GM23248 (cell line): ENCODE measurements at regions not wholly inside any gene's neighbourhood (a gene's known extent, or its start where the extent isn't known, plus 50 kb on each side); places are given as distances from the start of the nearest gene placed in this dataset.
A peak's percentile ranks its signal among the peaks of the same experiment; 100 is the strongest.

Experiments
- DNase-seq: peaks from one replicate; pipeline ENCODE4 v3.0.0-alpha.2; 2015
- H2AFZ ChIP-seq: fragments of 200-600 bp; sonication (generic); 2 replicates; pipeline ENCODE4 v1.6.1; 2016; ENCODE audit warnings: antibody characterized with exemption
- H3F3A ChIP-seq: fragments of 200-600 bp; sonication (generic); 2 replicates; pipeline ENCODE4 v1.6.1; 2016; ENCODE audit warnings: mild to moderate bottlenecking, antibody characterized with exemption, mixed run types; ENCODE audit not compliant: insufficient read depth
- H3K27ac ChIP-seq: fragments of 200-600 bp; sonication (generic); 2 replicates; pipeline ENCODE4 v1.5.1; 2016; ENCODE audit warnings: mild to moderate bottlenecking
- H3K27me3 ChIP-seq: fragments of 200-600 bp; sonication (generic); replicated peaks from 2 replicates; pipeline ENCODE4 v1.6.1; 2016; ENCODE audit warnings: mild to moderate bottlenecking; ENCODE audit not compliant: insufficient read depth
- H3K36me3 ChIP-seq: fragments of 200-600 bp; sonication (generic); 2 replicates; pipeline ENCODE4 v1.6.1; 2016; ENCODE audit warnings: low read depth, mild to moderate bottlenecking
- H3K4me1 ChIP-seq: fragments of 200-600 bp; sonication (generic); 2 replicates; pipeline ENCODE4 v1.6.1; 2016; ENCODE audit warnings: mild to moderate bottlenecking; ENCODE audit not compliant: insufficient read depth
- H3K4me2 ChIP-seq: fragments of 200-600 bp; sonication (generic); one replicate; pipeline ENCODE4 v1.6.1; 2016; ENCODE audit warnings: mild to moderate bottlenecking; ENCODE audit not compliant: unreplicated experiment
- H3K4me3 ChIP-seq: fragments of 200-600 bp; sonication (generic); 2 replicates; pipeline ENCODE4 v1.5.1; 2016; ENCODE audit warnings: mild to moderate bottlenecking
- H3K79me2 ChIP-seq: fragments of 200-600 bp; sonication (generic); 2 replicates; pipeline ENCODE4 v1.6.1; 2016; ENCODE audit warnings: mild to moderate bottlenecking; ENCODE audit not compliant: insufficient read depth
- H3K9ac ChIP-seq: fragments of 200-600 bp; sonication (generic); 2 replicates; pipeline ENCODE4 v1.6.1; 2016; ENCODE audit warnings: mild to moderate bottlenecking
- H3K9me2 ChIP-seq: fragments of 200-600 bp; sonication (generic); 2 replicates; pipeline ENCODE4 v1.6.1; 2016; ENCODE audit warnings: mixed run types, mild to moderate bottlenecking, moderate library complexity; ENCODE audit not compliant: insufficient read depth
- H3K9me3 ChIP-seq: fragments of 200-600 bp; sonication (generic); one replicate; pipeline ENCODE4 v1.6.1; 2017; ENCODE audit warnings: low read depth
- H4K20me1 ChIP-seq: fragments of 200-600 bp; sonication (generic); 2 replicates; pipeline ENCODE4 v1.6.0; 2016; ENCODE audit not compliant: insufficient read depth
- EZH2 ChIP-seq: fragments of 200-600 bp; sonication (generic); IDR thresholded peaks from 2 replicates; pipeline ENCODE4 v1.6.1; 2018; ENCODE audit warnings: antibody characterized with exemption, mild to moderate bottlenecking; ENCODE audit not compliant: insufficient read depth, poor library complexity, severe bottlenecking
- EZH2phosphoT487 ChIP-seq: fragments of 200-600 bp; sonication (generic); IDR thresholded peaks from 2 replicates; pipeline ENCODE4 v1.6.1; 2018; ENCODE audit warnings: antibody characterized with exemption, moderate library complexity, mild to moderate bottlenecking, low read depth; ENCODE audit not compliant: insufficient read depth
- WGBS, 2 experiments: methylation state at CpG; one replicate each; pipeline ENCODE4 v1.1.6; 2015 to 2017; ENCODE audit warnings: low lambda C conversion rate in 2 of 2, low coverage in 1 of 2; ENCODE audit errors: missing lambda C conversion rate in 2 of 2; 5-methylcytosine and 5-hydroxymethylcytosine counted together
- in situ Hi-C: fragments of 300-500 bp; cut with MboI; formaldehyde crosslinking; loops from 2 replicates; pipeline ENCODE4 v1.15.0; 2020

- in situ Hi-C loops = no loop called here
- DNase-seq = no peak
- TF ChIP-seq EZH2phosphoT487 (no peak), EZH2 (no peak)
- Histone ChIP-seq H3K9ac (no peak overlapping the region), H2AFZ (no peak overlapping the region), H3K27me3 (no peaks in the 10 kb centered on the region), H4K20me1 (no peaks in the 10 kb centered on the region), H3K9me3 (no peaks in the 10 kb centered on the region), H3K9me2 (no peaks in the 10 kb centered on the region; the same call in 1 of the 2 replicates), H3K36me3 (no peaks in the 10 kb centered on the region), H3K27ac (no peak overlapping the region), H3K4me3 (no peak overlapping the region), H3K79me2 (no peaks in the 10 kb centered on the region), H3K4me1 (no peaks in the 10 kb centered on the region), H3K4me2 (no peak overlapping the region), H3F3A (no peaks in the 10 kb centered on the region)
- WGBS, 2 experiments = 89 to 91% methylated on average over 3 of the region's 3 CpGs
Measured at GRCh38 chr6:105952326-105952725, 133.8 kb upstream of the PRDM1 start.

GRCh38 chr6:105951322-105951721 lies 134.8 kb upstream of the PRDM1 start:
- H3K27ac ChIP-seq = no peak overlapping the region
- H3K9ac ChIP-seq = no peak overlapping the region
- H3K9me3 ChIP-seq = no peaks in the 10 kb centered on the region
- no peaks in the 10 kb centered on the region for H3F3A ChIP-seq
- no peak overlapping the region for H3K4me3 ChIP-seq
- H3K36me3 ChIP-seq = no peaks in the 10 kb centered on the region
- H3K27me3 ChIP-seq = no peaks in the 10 kb centered on the region
- no peak overlapping the region for H2AFZ ChIP-seq
- H4K20me1 ChIP-seq = no peaks in the 10 kb centered on the region
- no peaks in the 10 kb centered on the region for H3K4me1 ChIP-seq
- in situ Hi-C loops = no loop called here
- no peak for DNase-seq
- H3K4me2 ChIP-seq = no peak overlapping the region
- H3K9me2 ChIP-seq = no peaks in the 10 kb centered on the region; the same call in 1 of the 2 replicates
- no peak for TF ChIP-seq EZH2
- TF ChIP-seq EZH2phosphoT487 = no peak
- H3K79me2 ChIP-seq = no peaks in the 10 kb centered on the region
- 94 to 95% methylated on average over 4 of the region's 4 CpGs for WGBS, 2 experiments

GRCh38 chr6:105949869-105950268 lies 136.3 kb upstream of the PRDM1 start:
- DNase-seq = no peak
- Histone ChIP-seq H3K9me3 (no peaks in the 10 kb centered on the region), H4K20me1 (no peaks in the 10 kb centered on the region), H3K27ac (no peak overlapping the region), H3K27me3 (no peaks in the 10 kb centered on the region), H2AFZ (no peak overlapping the region), H3K4me2 (no peak overlapping the region), H3K9ac (no peak overlapping the region), H3F3A (no peaks in the 10 kb centered on the region), H3K9me2 (no peaks in the 10 kb centered on the region; the same call in 1 of the 2 replicates), H3K4me1 (no peaks in the 10 kb centered on the region), H3K4me3 (no peak overlapping the region), H3K36me3 (no peaks in the 10 kb centered on the region), H3K79me2 (no peaks in the 10 kb centered on the region)
- in situ Hi-C loops = no loop called here
- 90 to 91% methylated on average over 2 of the region's 2 CpGs for WGBS, 2 experiments
- no peak for TF ChIP-seq EZH2
- TF ChIP-seq EZH2phosphoT487 = no peak

- no peak overlapping the region for H3K4me2 ChIP-seq
- no peak overlapping the region for H3K9ac ChIP-seq
- H3F3A ChIP-seq = no peaks in the 10 kb centered on the region
- DNase-seq = no peak
- no peak overlapping the region for H2AFZ ChIP-seq
- no peak overlapping the region for H3K27ac ChIP-seq
- no peaks in the 10 kb centered on the region for H3K79me2 ChIP-seq
- H3K4me3 ChIP-seq = no peak overlapping the region
- no peaks in the 10 kb centered on the region for H3K9me3 ChIP-seq
- H3K4me1 ChIP-seq = no peaks in the 10 kb centered on the region
- no peaks in the 10 kb centered on the region for H3K27me3 ChIP-seq
- TF ChIP-seq EZH2 (no peak), EZH2phosphoT487 (no peak)
- H3K36me3 ChIP-seq = no peaks in the 10 kb centered on the region
- in situ Hi-C loops = no loop called here
- H3K9me2 ChIP-seq = no peaks in the 10 kb centered on the region
- WGBS, 2 experiments = 95% methylated on average over 2 of the region's 2 CpGs
- no peaks in the 10 kb centered on the region for H4K20me1 ChIP-seq
Measured at GRCh38 chr6:105943514-105943913, 142.6 kb upstream of the PRDM1 start.

GRCh38 chr6:105941621-105942412 lies 144.3 kb upstream of the PRDM1 start:
- H3K9me2 ChIP-seq = no peaks in the 10 kb centered on the region
- no peaks in the 10 kb centered on the region for H3K27me3 ChIP-seq
- in situ Hi-C loops = no loop called here
- no peak overlapping the region for H3K4me2 ChIP-seq
- no peaks in the 10 kb centered on the region for H3K9me3 ChIP-seq
- no peak overlapping the region for H3K9ac ChIP-seq
- H3K4me1 ChIP-seq = no peaks in the 10 kb centered on the region
- H3K27ac ChIP-seq = no peak overlapping the region
- TF ChIP-seq EZH2 = no peak
- TF ChIP-seq EZH2phosphoT487 = no peak
- H3K36me3 ChIP-seq = no peaks in the 10 kb centered on the region
- no peaks in the 10 kb centered on the region for H4K20me1 ChIP-seq
- WGBS, 2 experiments = 94 to 98% methylated on average over 2 of the region's 2 CpGs
- H3K4me3 ChIP-seq = no peak overlapping the region
- DNase-seq = peak; percentile 30
- no peaks in the 10 kb centered on the region for H3K79me2 ChIP-seq
- no peak overlapping the region for H2AFZ ChIP-seq
- H3F3A ChIP-seq = no peaks in the 10 kb centered on the region
